ENCODE measurements at regions not wholly inside any gene's neighbourhood (a gene's known extent, or its start where the extent isn't known, plus 50 kb on each side); places are given as distances from the start of the nearest gene placed in this dataset.
"Not testable (repeated sequence)": the region's sequence is repeated elsewhere in the genome, so short reads cannot be mapped to it uniquely, and the experiment has no call there.

- no peak for DNase-seq
Measured at GRCh38 chr3:89533275-89533674, 425.9 kb downstream of the EPHA3 start.

GRCh38 chr3:89554587-89554986, 447.2 kb downstream of the EPHA3 start:
- DNase-seq = not testable (repeated sequence)

- DNase-seq = no peak
Measured at GRCh38 chr3:89558711-89559110, 451.3 kb downstream of the EPHA3 start.

- no peak for DNase-seq
Measured at GRCh38 chr3:89560568-89560967, 453.1 kb downstream of the EPHA3 start.

GRCh38 chr3:89562373-89562772, 455.0 kb downstream of the EPHA3 start:
- no peak for DNase-seq

- no peak for DNase-seq
Measured at GRCh38 chr3:89565098-89565497, 457.7 kb downstream of the EPHA3 start.

- DNase-seq = no peak
Measured at GRCh38 chr3:89570465-89570864, 463.0 kb downstream of the EPHA3 start.

- DNase-seq = no peak
Measured at GRCh38 chr3:89571298-89571697, 463.9 kb downstream of the EPHA3 start.

- DNase-seq = no peak
Measured at GRCh38 chr3:89571707-89572106, 464.3 kb downstream of the EPHA3 start.

GRCh38 chr3:89572261-89572660, 464.8 kb downstream of the EPHA3 start:
- DNase-seq = no peak

- no peak for DNase-seq
Measured at GRCh38 chr3:89576417-89576816, 469.0 kb downstream of the EPHA3 start.

GRCh38 chr3:89577637-89578530, 470.5 kb downstream of the EPHA3 start:
- no peak for DNase-seq

GRCh38 chr3:89580859-89581258, 473.4 kb downstream of the EPHA3 start:
- no peak for DNase-seq

GRCh38 chr3:89584398-89584797, 477.0 kb downstream of the EPHA3 start:
- DNase-seq = no peak

- no peak for DNase-seq
Measured at GRCh38 chr3:89586256-89586655, 478.8 kb downstream of the EPHA3 start.

GRCh38 chr3:89586676-89587075, 479.3 kb downstream of the EPHA3 start:
- no peak for DNase-seq

- DNase-seq = no peak
Measured at GRCh38 chr3:89606151-89606550, 498.7 kb downstream of the EPHA3 start.

- DNase-seq = no peak
Measured at GRCh38 chr3:89612027-89612426, 504.6 kb downstream of the EPHA3 start.

GRCh38 chr3:89613241-89613640, 505.8 kb downstream of the EPHA3 start:
- DNase-seq = no peak

- DNase-seq = no peak
Measured at GRCh38 chr3:89617706-89618105, 510.3 kb downstream of the EPHA3 start.

GRCh38 chr3:89619263-89619662, 511.8 kb downstream of the EPHA3 start:
- DNase-seq = no peak

GRCh38 chr3:89622063-89622700, 514.8 kb downstream of the EPHA3 start:
- DNase-seq = no peak

GRCh38 chr3:89624494-89624893, 517.1 kb downstream of the EPHA3 start:
- no peak for DNase-seq

GRCh38 chr3:89625945-89626344, 518.5 kb downstream of the EPHA3 start:
- DNase-seq = no peak

Measured in suppressor macrophage (primary cell).